Panc1 (cell line): ENCODE measurements at regions not wholly inside any gene's neighbourhood (a gene's known extent, or its start where the extent isn't known, plus 50 kb on each side); places are given as distances from the start of the nearest gene placed in this dataset.

Experiments used
- ATAC-seq: fragments of 200-7000 bp; cut with Tn5 transposase; 2 replicates; pipeline ENCODE4 v1.9.1; 2020; ENCODE audit warnings: mild to moderate bottlenecking, moderate library complexity
- BruUV-seq: library from RNA; stranded (reverse); fragments of 400-500 nt; replicated peaks from 2 replicates; lab custom pipeline; 2021; lab: Mats Ljungman, UMichigan
- CTCF ChIA-PET: fragments of 300-600 bp; sonication (Branson Sonifier 250); formaldehyde crosslinking; loops from one replicate; lab custom pipeline; 2022; ENCODE audit warnings: antibody characterized with exemption; lab: Charles Lee
- POLR2A ChIA-PET: fragments of 300-600 bp; sonication (Branson Sonifier 250); formaldehyde crosslinking; loops from one replicate; lab custom pipeline; 2022; ENCODE audit warnings: antibody characterized with exemption; lab: Charles Lee
- DNase-seq: peaks from one replicate; pipeline ENCODE4 v3.0.0-alpha.2; 2010; ENCODE audit warnings: low read depth, low spot score
- H3K27ac ChIP-seq: 2 replicates; pipeline ENCODE4 v1.5.1; 2011; ENCODE audit warnings: mild to moderate bottlenecking, low read length, inconsistent platforms
- H3K27me3 ChIP-seq: fragments of 200-500 bp; sonication (Bioruptor generic); 2 replicates; pipeline ENCODE4 v1.6.0; 2014; ENCODE audit warnings: low read length, inconsistent platforms; ENCODE audit not compliant: control insufficient read depth, insufficient read depth
- H3K36me3 ChIP-seq: fragments of 200-500 bp; sonication (Bioruptor generic); 2 replicates; pipeline ENCODE4 v1.5.1; 2014; ENCODE audit warnings: inconsistent platforms, mild to moderate bottlenecking, low read length, moderate library complexity; ENCODE audit not compliant: control insufficient read depth, insufficient read depth
- H3K4me1 ChIP-seq: 2 replicates; pipeline ENCODE4 v1.5.1; 2011; ENCODE audit warnings: inconsistent platforms, mild to moderate bottlenecking, low read length, moderate library complexity; ENCODE audit not compliant: control insufficient read depth, insufficient read depth
- H3K4me3 ChIP-seq, 2 experiments: 2 replicates each; pipeline ENCODE4 v1.5.1; 2011 to 2012; ENCODE audit warnings: low read depth in 2 of 2, low read length in 2 of 2, mild to moderate bottlenecking in 2 of 2, inconsistent platforms in 1 of 2, moderate library complexity in 1 of 2
- H3K9me3 ChIP-seq: fragments of 200-500 bp; sonication (Bioruptor generic); 2 replicates; pipeline ENCODE4 v1.5.1; 2014; ENCODE audit warnings: low read depth, mild to moderate bottlenecking, inconsistent platforms, low read length, moderate library complexity; ENCODE audit not compliant: control insufficient read depth, insufficient read depth
- CTCF ChIP-seq: fragments of 450-650 bp; IDR thresholded peaks from 2 replicates; pipeline ENCODE4 v1.5.1; 2017; ENCODE audit warnings: mild to moderate bottlenecking
- POLR2AphosphoS5 ChIP-seq: IDR thresholded peaks from 2 replicates; pipeline ENCODE4 v1.6.1; 2012; ENCODE audit warnings: mild to moderate bottlenecking, low read depth, low read length, moderate library complexity
- REST ChIP-seq, 2 experiments: IDR thresholded peaks; 2 replicates each; pipeline ENCODE4 v1.6.1; 2011 to 2012; ENCODE audit warnings: low read depth in 2 of 2, control low read depth in 1 of 2, low read length in 1 of 2, mild to moderate bottlenecking in 1 of 2, moderate library complexity in 1 of 2; ENCODE audit not compliant: insufficient read depth in 1 of 2
- SIN3A ChIP-seq: IDR thresholded peaks from 2 replicates; pipeline ENCODE4 v1.6.1; 2012; ENCODE audit warnings: low read depth, mild to moderate bottlenecking, low read length, moderate library complexity, borderline replicate concordance; ENCODE audit not compliant: insufficient read depth
- TCF7L2 ChIP-seq: IDR thresholded peaks from 2 replicates; pipeline ENCODE4 v1.6.1; 2011; ENCODE audit warnings: mild to moderate bottlenecking, low read depth, low read length, inconsistent platforms
- in situ Hi-C: cut with HindIII; loops from 2 replicates; pipeline ENCODE4 v1.10.0; 2016; ENCODE audit warnings: low sequenced_read_pairs, low pct_unique_long_range_greater_than_20kb
- intact Hi-C: fragments of 100-400 bp; cut with micrococcal nuclease; formaldehyde crosslinking; loops from one replicate; pipeline ENCODE4 v1.10.0; 2022; ENCODE audit not compliant: unreplicated experiment

GRCh38 chr1:36557041-36558000 is 74.6 kb upstream of the CSF3R start:
- in situ Hi-C loops (no loop called here), intact Hi-C loops (loop anchor here (10.0 kb wide), 1 partner anchor 767 kb away; no protein-coding TSS in a partner anchor)
- ChIA-PET POLR2A (interaction anchor here (0.7 kb wide), 1 partner anchor 336 kb away, joined by 4 read pairs; no protein-coding TSS in a partner anchor), CTCF (no interaction called here)
- no peaks in the 10 kb centered on the region for H3K36me3 ChIP-seq
- peaks cover 7% of the 10 kb centered on the region for H3K27me3 ChIP-seq
- no peaks in the 10 kb centered on the region for H3K9me3 ChIP-seq
- no TSS peak for BruUV-seq
- no peaks in the 10 kb centered on the region for H3K4me1 ChIP-seq
- H3K27ac ChIP-seq, result no peak overlapping the region
- H3K4me3 ChIP-seq, result no peak overlapping the region
- no peak for ATAC-seq
- TF ChIP-seq REST (IDR thresholded peaks at IDR 0.05; ENCODE audit: insufficient read depth in 1 of 2, low read depth in 2 of 2, low read length in 1 of 2) (no peak), SIN3A (no peak), CTCF (no peak), POLR2AphosphoS5 (no peak), TCF7L2 (no peak)
- no peak for DNase-seq

DNA sequence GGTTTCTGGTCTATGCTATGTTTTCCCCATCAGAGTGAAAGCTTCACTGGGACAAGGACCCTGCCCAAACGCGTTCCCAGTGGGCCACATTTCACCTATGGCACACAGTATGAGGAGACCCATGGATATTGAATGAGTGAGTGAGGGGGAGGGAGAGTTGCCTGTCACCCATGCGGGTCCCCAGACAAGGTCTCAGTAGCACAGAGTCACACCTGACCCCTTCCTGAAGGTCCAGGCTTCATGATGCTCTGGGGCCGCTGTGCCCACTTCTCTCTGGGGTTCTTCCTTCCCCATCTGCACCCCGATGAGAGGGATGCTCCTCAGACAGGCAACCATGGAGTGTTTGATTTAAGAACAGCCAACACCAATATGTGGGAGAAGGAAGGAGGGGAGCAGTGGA is 72.3 kb upstream of the CSF3R start:
- CTCF ChIA-PET, result no interaction called here
- in situ Hi-C loops, result no loop called here
- ATAC-seq (no peak), DNase-seq (no peak)
- no peaks in the 10 kb centered on the region for H3K4me1 ChIP-seq
- no peak overlapping the region for H3K27ac ChIP-seq
- H3K36me3 ChIP-seq, result no peaks in the 10 kb centered on the region
- intact Hi-C loops, result loop anchor here (10.0 kb wide), 1 partner anchor 770 kb away; no protein-coding TSS in a partner anchor
- TF ChIP-seq POLR2AphosphoS5, result no peak
- no peak for TF ChIP-seq CTCF
- TF ChIP-seq REST (IDR thresholded peaks at IDR 0.05; ENCODE audit: insufficient read depth in 1 of 2, low read depth in 2 of 2, low read length in 1 of 2), result no peak
- no peak for TF ChIP-seq TCF7L2
- TF ChIP-seq SIN3A, result no peak
- POLR2A ChIA-PET, result no interaction called here
- H3K9me3 ChIP-seq, result no peaks in the 10 kb centered on the region
- peaks cover 18% of the 10 kb centered on the region for H3K27me3 ChIP-seq
- BruUV-seq, result no TSS peak
- H3K4me3 ChIP-seq, result no peak overlapping the region
